Brain microvascular endothelial cell (primary cell): ENCODE measurements at regions not wholly inside any gene's neighbourhood (a gene's known extent, or its start where the extent isn't known, plus 50 kb on each side); places are given as distances from the start of the nearest gene placed in this dataset.

Experiments used
- DNase-seq: peaks from one replicate; pipeline ENCODE4 v3.0.0-alpha.2; 2020
- H3K27ac ChIP-seq: fragments of 250-450 bp; sonication (Bioruptor Pico); 2 replicates; pipeline ENCODE4 v1.5.1; 2020; ENCODE audit warnings: mild to moderate bottlenecking, moderate library complexity
- H3K27me3 ChIP-seq: fragments of 250-450 bp; sonication (Bioruptor Pico); replicated peaks from 2 replicates; pipeline ENCODE4 v1.5.1; 2020; ENCODE audit warnings: mild to moderate bottlenecking
- H3K36me3 ChIP-seq: fragments of 250-450 bp; sonication (Bioruptor Pico); replicated peaks from 2 replicates; pipeline ENCODE4 v1.5.1; 2020; ENCODE audit warnings: mild to moderate bottlenecking
- H3K4me3 ChIP-seq: 2 replicates; pipeline ENCODE4 v1.5.1; 2011; ENCODE audit warnings: low read depth, mild to moderate bottlenecking, control low read depth, low read length, moderate library complexity
- in situ Hi-C: cut with HindIII; loops from 2 replicates; pipeline ENCODE4 v1.10.0; 2017; ENCODE audit warnings: low sequenced_read_pairs, low pct_ligation_motif_present
- TF ChIP-seq, protein P1 (sequence below): IDR thresholded peaks from 2 replicates; pipeline ENCODE4 v1.5.1; 2011; ENCODE audit warnings: low read depth, mild to moderate bottlenecking, moderate library complexity, low read length, control low read depth, inconsistent platforms; ENCODE audit errors: missing control alignments

DNA sequence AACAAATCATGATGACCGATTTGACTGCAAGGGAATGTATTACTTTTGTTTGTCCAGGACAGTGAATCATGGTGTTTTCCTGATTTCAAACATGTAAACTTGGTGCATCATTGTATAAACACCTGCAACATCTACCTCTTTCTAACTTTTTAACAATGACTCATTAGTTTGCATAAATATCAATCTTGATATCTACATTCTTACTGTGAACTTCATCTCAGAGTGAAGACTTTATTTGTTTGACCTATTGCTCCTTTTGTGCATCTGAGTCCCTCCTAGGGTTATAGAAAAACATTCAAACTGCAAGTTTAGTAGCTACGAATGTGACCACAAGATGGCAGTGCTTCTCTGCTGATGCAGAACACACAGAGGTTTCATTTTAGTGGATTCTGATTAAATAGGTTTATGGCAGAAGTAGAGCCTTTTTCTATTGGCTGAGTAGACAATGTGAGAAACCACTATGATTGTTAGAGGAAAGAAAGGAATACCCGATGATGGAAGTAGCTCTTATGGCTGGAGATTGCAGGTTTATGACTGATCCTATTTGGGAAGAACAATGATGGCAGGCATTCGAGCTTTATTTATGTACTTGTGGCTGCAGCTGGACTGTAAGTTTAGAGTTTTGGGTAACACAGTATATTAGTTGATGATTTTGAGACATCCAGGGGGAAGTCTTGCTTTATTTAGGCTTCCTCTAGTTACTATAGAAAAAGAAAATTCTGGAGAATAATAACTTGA, 244.2 kb upstream of the OR4E1 start:
- in situ Hi-C loops: no loop called here
- Histone ChIP-seq H3K4me3 (no peak overlapping the region), H3K27ac (no peak overlapping the region), H3K36me3 (no peaks in the 10 kb centered on the region), H3K27me3 (no peaks in the 10 kb centered on the region)
- DNase-seq: peak; percentile 65
- TF ChIP-seq, protein P1, sequence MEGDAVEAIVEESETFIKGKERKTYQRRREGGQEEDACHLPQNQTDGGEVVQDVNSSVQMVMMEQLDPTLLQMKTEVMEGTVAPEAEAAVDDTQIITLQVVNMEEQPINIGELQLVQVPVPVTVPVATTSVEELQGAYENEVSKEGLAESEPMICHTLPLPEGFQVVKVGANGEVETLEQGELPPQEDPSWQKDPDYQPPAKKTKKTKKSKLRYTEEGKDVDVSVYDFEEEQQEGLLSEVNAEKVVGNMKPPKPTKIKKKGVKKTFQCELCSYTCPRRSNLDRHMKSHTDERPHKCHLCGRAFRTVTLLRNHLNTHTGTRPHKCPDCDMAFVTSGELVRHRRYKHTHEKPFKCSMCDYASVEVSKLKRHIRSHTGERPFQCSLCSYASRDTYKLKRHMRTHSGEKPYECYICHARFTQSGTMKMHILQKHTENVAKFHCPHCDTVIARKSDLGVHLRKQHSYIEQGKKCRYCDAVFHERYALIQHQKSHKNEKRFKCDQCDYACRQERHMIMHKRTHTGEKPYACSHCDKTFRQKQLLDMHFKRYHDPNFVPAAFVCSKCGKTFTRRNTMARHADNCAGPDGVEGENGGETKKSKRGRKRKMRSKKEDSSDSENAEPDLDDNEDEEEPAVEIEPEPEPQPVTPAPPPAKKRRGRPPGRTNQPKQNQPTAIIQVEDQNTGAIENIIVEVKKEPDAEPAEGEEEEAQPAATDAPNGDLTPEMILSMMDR: peak; percentile 82

DNA sequence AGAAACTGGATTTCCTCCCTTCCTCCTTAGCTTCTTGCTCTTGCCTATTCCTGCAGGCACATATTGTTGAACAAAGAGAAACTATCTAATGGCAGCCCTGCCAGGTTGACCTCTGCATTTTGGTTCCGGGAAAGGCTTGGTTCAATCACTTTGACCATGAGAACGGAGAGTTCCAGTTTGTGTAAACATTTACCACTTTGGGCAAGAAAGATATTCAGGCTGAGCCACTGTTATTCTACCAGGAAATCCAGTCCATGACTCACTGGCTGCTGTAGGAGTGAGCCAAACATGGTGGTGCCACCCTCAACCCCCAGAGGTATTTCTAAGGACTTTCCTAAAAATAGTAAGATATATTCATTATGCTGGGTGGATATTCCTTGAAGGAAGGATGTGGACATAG, 242.2 kb upstream of the OR4E1 start:
- in situ Hi-C loops: no loop called here
- Histone ChIP-seq H3K27ac (no peak overlapping the region), H3K27me3 (no peaks in the 10 kb centered on the region), H3K4me3 (no peak overlapping the region), H3K36me3 (no peaks in the 10 kb centered on the region)
- DNase-seq: no peak
- TF ChIP-seq, protein P1: no peak

DNA sequence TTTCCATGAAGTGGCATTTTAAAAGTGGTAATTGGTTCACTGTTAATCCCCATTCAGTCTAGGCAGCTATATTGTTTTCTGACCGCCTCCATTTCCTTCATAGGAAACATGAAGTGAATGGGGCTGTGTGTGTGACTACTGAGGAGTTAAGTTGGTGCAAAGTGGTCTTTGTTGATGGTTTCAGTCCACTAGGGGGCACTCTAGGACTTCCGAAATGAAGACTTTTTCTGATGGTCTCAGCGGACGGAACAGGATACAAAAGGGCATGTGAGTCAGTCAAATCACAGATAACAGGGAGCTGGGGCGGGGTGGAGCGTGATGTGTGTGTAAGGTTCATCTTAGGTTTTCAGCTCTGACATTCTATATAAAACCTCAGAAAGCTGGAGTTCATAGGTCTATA, 240.1 kb upstream of the OR4E1 start:
- Histone ChIP-seq H3K27ac (no peak overlapping the region), H3K36me3 (no peaks in the 10 kb centered on the region), H3K27me3 (no peaks in the 10 kb centered on the region), H3K4me3 (no peak overlapping the region)
- DNase-seq: peak; percentile 86
- TF ChIP-seq, protein P1: peak; percentile 82
- in situ Hi-C loops: no loop called here

DNA sequence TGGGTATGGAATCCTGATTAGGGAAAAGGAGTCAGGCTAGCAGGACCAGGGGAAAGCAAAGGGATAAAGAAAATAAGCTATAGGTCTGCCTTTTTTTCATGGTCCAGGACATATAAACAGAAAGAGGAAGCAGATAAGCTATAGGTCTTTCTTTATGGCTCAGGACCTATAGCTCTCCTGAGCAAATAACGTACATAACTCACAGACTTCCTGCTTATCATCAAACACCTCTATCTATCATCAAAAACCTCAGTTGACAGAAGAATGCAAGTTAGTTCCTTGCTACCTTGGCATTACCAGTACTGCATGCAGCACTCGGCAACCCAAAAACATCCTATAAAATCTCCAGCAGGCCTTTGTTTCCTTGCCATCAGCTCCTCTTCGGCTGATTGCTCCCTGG, 238.7 kb upstream of the OR4E1 start:
- Histone ChIP-seq H3K36me3 (no peaks in the 10 kb centered on the region), H3K27me3 (no peaks in the 10 kb centered on the region), H3K27ac (no peak overlapping the region), H3K4me3 (no peak overlapping the region)
- no peak for DNase-seq
- in situ Hi-C loops: no loop called here
- TF ChIP-seq, protein P1: no peak

DNA sequence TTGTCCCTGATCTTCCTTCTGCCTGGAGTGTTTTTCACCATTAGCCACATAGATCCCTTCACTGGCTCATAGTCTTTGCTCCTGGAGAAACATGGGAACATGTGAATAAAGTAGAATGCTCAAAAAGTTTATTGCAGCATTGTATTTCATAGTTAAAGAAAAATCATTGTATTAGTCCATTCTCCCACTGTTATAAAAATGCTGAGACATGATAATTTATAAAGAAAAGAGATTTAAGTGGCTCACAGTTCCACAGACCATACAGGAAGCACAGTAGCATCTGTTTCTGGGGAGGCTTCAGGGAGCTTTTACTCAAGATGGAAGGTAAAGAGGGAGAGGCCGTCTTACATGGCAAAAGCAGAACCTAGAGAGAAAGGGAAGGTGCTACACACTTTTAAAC, 238.3 kb upstream of the OR4E1 start:
- in situ Hi-C loops: no loop called here
- TF ChIP-seq, protein P1: no peak

DNA sequence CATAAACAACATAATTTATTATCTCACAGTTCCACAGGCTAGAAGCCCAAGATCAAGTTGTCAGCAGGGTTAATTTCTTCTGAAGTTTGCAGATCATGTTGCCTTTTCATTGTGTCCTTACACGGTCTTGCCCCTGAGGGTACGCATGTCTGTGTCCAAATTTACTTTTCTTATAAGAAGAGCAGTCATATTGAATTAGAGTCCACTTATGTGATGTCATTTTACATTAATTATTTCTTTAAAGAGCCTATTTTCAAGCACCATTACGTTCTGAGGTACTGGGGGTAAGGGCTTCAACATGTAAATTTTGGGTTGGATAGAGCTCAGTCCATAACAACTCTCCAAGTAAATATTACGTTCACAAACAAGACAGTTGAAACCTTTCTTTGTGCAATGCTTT, 236.6 kb upstream of the OR4E1 start:
- Histone ChIP-seq H3K36me3 (no peaks in the 10 kb centered on the region), H3K4me3 (no peak overlapping the region), H3K27ac (no peak overlapping the region), H3K27me3 (no peaks in the 10 kb centered on the region)
- TF ChIP-seq, protein P1: no peak
- in situ Hi-C loops: no loop called here
- DNase-seq: no peak

More for the DNA sequence above, 238.3 kb upstream of the OR4E1 start:
- H3K27ac ChIP-seq: no peak overlapping the region
- no peak for DNase-seq
- H3K4me3 ChIP-seq: no peak overlapping the region
- H3K27me3 ChIP-seq: no peaks in the 10 kb centered on the region
- H3K36me3 ChIP-seq: no peaks in the 10 kb centered on the region
